Vagina (tissue), 2 donors: ENCODE measurements at regions not wholly inside any gene's neighbourhood (a gene's known extent, or its start where the extent isn't known, plus 50 kb on each side); places are given as distances from the start of the nearest gene placed in this dataset.

Experiments used
- CTCF ChIP-seq, 3 experiments: fragments of 450-650 bp in 2 of 3; fragments of 200-600 bp in 1 of 3; sonication (generic) in 1 of 3; IDR thresholded peaks; one replicate each; pipeline ENCODE4 v1.5.1; 2017 to 2019; ENCODE audit warnings: antibody characterized with exemption in 3 of 3, mild to moderate bottlenecking in 2 of 3, moderate library complexity in 2 of 3
- POLR2A ChIP-seq, 2 donors: fragments of 450-650 bp; IDR thresholded peaks; one replicate each; pipeline ENCODE4 v1.6.1; 2017; ENCODE audit warnings: antibody characterized with exemption in 2 of 2, mild to moderate bottlenecking in 2 of 2, moderate library complexity in 2 of 2
- POLR2AphosphoS5 ChIP-seq, 2 donors: sonication (generic); formaldehyde crosslinking; IDR thresholded peaks; one replicate each; pipeline ENCODE4 v1.9.0; 2017; ENCODE audit warnings: antibody characterized with exemption in 2 of 2, mild to moderate bottlenecking in 2 of 2, low read depth in 1 of 2; ENCODE audit not compliant: insufficient read depth in 1 of 2

- no peak for TF ChIP-seq CTCF (IDR thresholded peaks at IDR 0.05)
- TF ChIP-seq POLR2AphosphoS5 (IDR thresholded peaks at IDR 0.05; ENCODE audit: insufficient read depth in 1 of 2, low read depth in 1 of 2) = no peak
- TF ChIP-seq POLR2A (IDR thresholded peaks at IDR 0.05) = no peak
Measured at GRCh38 chr4:11748164-11748872, 319.6 kb upstream of the HS3ST1 start.
